GM23338 (cell line): ENCODE measurements at regions not wholly inside any gene's neighbourhood (a gene's known extent, or its start where the extent isn't known, plus 50 kb on each side); places are given as distances from the start of the nearest gene placed in this dataset.

ENCODE experiments used
- ATAC-seq: fragments of 200-7000 bp; cut with Tn5 transposase; 3 replicates; pipeline ENCODE4 v1.9.1; 2020
- DNase-seq: peaks from one replicate; pipeline ENCODE4 v3.0.0-alpha.2; 2015; ENCODE audit warnings: low spot score
- H2AFZ ChIP-seq: fragments of 200-600 bp; sonication (generic); 2 replicates; pipeline ENCODE4 v1.8.0; 2016; ENCODE audit warnings: antibody characterized with exemption, mild to moderate bottlenecking, moderate library complexity
- H3F3A ChIP-seq: fragments of 200-600 bp; sonication (generic); replicated peaks from 2 replicates; pipeline ENCODE4 v1.8.0; 2017; ENCODE audit warnings: antibody characterized with exemption, mixed run types, low read depth
- H3K27ac ChIP-seq: fragments of 200-600 bp; sonication (generic); 2 replicates; pipeline ENCODE4 v1.6.1; 2016; ENCODE audit warnings: low read depth
- H3K27me3 ChIP-seq: fragments of 200-600 bp; sonication (generic); 2 replicates; pipeline ENCODE4 v1.8.0; 2016; ENCODE audit warnings: mild to moderate bottlenecking, mixed run types, moderate library complexity; ENCODE audit not compliant: insufficient read depth
- H3K36me3 ChIP-seq: fragments of 200-600 bp; sonication (generic); 2 replicates; pipeline ENCODE4 v1.8.0; 2016; ENCODE audit warnings: mild to moderate bottlenecking; ENCODE audit not compliant: insufficient read depth
- H3K4me1 ChIP-seq: fragments of 200-600 bp; sonication (generic); 2 replicates; pipeline ENCODE4 v1.8.0; 2016; ENCODE audit warnings: mild to moderate bottlenecking, moderate library complexity; ENCODE audit not compliant: insufficient read depth
- H3K4me2 ChIP-seq: fragments of 200-600 bp; sonication (generic); 2 replicates; pipeline ENCODE4 v1.7.1; 2017; ENCODE audit warnings: mixed run types
- H3K4me3 ChIP-seq: fragments of 200-600 bp; sonication (generic); 2 replicates; pipeline ENCODE4 v1.6.1; 2016; ENCODE audit warnings: mixed run types
- H3K79me2 ChIP-seq: fragments of 200-600 bp; sonication (generic); replicated peaks from 2 replicates; pipeline ENCODE4 v1.8.0; 2017; ENCODE audit warnings: mild to moderate bottlenecking; ENCODE audit not compliant: insufficient read depth
- H3K9me2 ChIP-seq: fragments of 200-600 bp; sonication (generic); 2 replicates; pipeline ENCODE4 v1.8.0; 2017; ENCODE audit not compliant: insufficient read depth
- H4K20me1 ChIP-seq: fragments of 200-600 bp; sonication (generic); replicated peaks from 2 replicates; pipeline ENCODE4 v1.8.0; 2017; ENCODE audit warnings: mild to moderate bottlenecking; ENCODE audit not compliant: insufficient read depth
- H3K27ac Mint-ChIP-seq: 2 replicates; pipeline ENCODE4 v1.8.0; 2020; ENCODE audit warnings: inconsistent platforms, mild to moderate bottlenecking, moderate library complexity, mixed read lengths
- H3K27me3 Mint-ChIP-seq: 3 replicates; pipeline ENCODE4 v1.8.0; 2022; ENCODE audit warnings: low read depth, mild to moderate bottlenecking, moderate library complexity, mixed read lengths, inconsistent platforms; ENCODE audit not compliant: insufficient read depth, poor library complexity
- H3K36me3 Mint-ChIP-seq: 3 replicates; pipeline ENCODE4 v1.8.0; 2021; ENCODE audit warnings: low read depth, mild to moderate bottlenecking, inconsistent platforms, moderate library complexity, mixed read lengths
- H3K4me1 Mint-ChIP-seq: 3 replicates; pipeline ENCODE4 v1.8.0; 2020; ENCODE audit warnings: mild to moderate bottlenecking, inconsistent platforms, mixed read lengths
- H3K4me3 Mint-ChIP-seq: 3 replicates; pipeline ENCODE4 v1.8.0; 2021; ENCODE audit warnings: moderate library complexity, mild to moderate bottlenecking, inconsistent platforms, mixed read lengths
- H3K9me3 Mint-ChIP-seq: 3 replicates; pipeline ENCODE4 v1.8.0; 2020; ENCODE audit warnings: moderate library complexity, mild to moderate bottlenecking, inconsistent platforms, mixed read lengths
- CREB1 ChIP-seq: fragments of 250-450 bp; sonication (Bioruptor Pico); IDR thresholded peaks from 2 replicates; pipeline ENCODE4 v1.5.0; 2020; ENCODE audit warnings: low read depth, mild to moderate bottlenecking, moderate library complexity
- CTCF ChIP-seq, 2 experiments: fragments of 200-600 bp in 1 of 2; sonication (generic) in 1 of 2; conservative IDR thresholded peaks; 2 replicates each; pipeline versions ENCODE4 v1.5.1 to v1.6.1; 2016 to 2017; ENCODE audit warnings: antibody characterized with exemption in 2 of 2, low read depth in 2 of 2, mild to moderate bottlenecking in 2 of 2, moderate library complexity in 1 of 2
- ETS1 ChIP-seq: IDR thresholded peaks from 2 replicates; pipeline ENCODE4 v1.6.1; 2016; ENCODE audit warnings: antibody characterized with exemption
- EZH2 ChIP-seq: fragments of 200-600 bp; sonication (generic); IDR thresholded peaks from one replicate; pipeline ENCODE4 v1.8.0; 2017; ENCODE audit warnings: antibody characterized with exemption, mild to moderate bottlenecking, low read depth; ENCODE audit not compliant: unreplicated experiment
- EZH2phosphoT487 ChIP-seq: fragments of 200-600 bp; sonication (generic); IDR thresholded peaks from one replicate; pipeline ENCODE4 v1.8.1; 2018; ENCODE audit warnings: antibody characterized with exemption; ENCODE audit not compliant: unreplicated experiment
- JUNB ChIP-seq: IDR thresholded peaks from one replicate; pipeline ENCODE4 v1.6.1; 2016; ENCODE audit warnings: antibody characterized with exemption; ENCODE audit not compliant: unreplicated experiment
- NANOG ChIP-seq: IDR thresholded peaks from 2 replicates; pipeline ENCODE4 v1.6.1; 2016; ENCODE audit warnings: antibody characterized with exemption, borderline replicate concordance
- POLR2AphosphoS5 ChIP-seq: IDR thresholded peaks from 2 replicates; pipeline ENCODE4 v1.6.1; 2016; ENCODE audit warnings: antibody characterized with exemption, low read depth
- STAT1 ChIP-seq: IDR thresholded peaks from one replicate; pipeline ENCODE4 v1.6.1; 2016; ENCODE audit warnings: antibody characterized with exemption; ENCODE audit not compliant: unreplicated experiment
- ZNF114 ChIP-seq: fragments of 250-450 bp; sonication (Bioruptor Pico); IDR thresholded peaks from 2 replicates; pipeline ENCODE4 v1.5.0; 2020; ENCODE audit warnings: mild to moderate bottlenecking, moderate library complexity
- ZNF331 ChIP-seq: fragments of 250-450 bp; sonication (Bioruptor Pico); IDR thresholded peaks from 2 replicates; pipeline ENCODE4 v1.5.0; 2020; ENCODE audit warnings: low read depth, mild to moderate bottlenecking, moderate library complexity
- ZNF462 ChIP-seq: fragments of 250-450 bp; sonication (Bioruptor Pico); IDR thresholded peaks from 2 replicates; pipeline ENCODE4 v1.5.0; 2020; ENCODE audit warnings: mild to moderate bottlenecking, moderate library complexity

GRCh38 chr12:39037115-39037514, 131.7 kb upstream of the CPNE8 start:
- H2AFZ ChIP-seq: peak overlapping the region; percentile 3; the same call in 1 of the 2 replicates
- H4K20me1 ChIP-seq: no peaks in the 10 kb centered on the region
- Mint-ChIP-seq H3K36me3 (no peaks in the 10 kb centered on the region), H3K9me3 (no peaks in the 10 kb centered on the region), H3K4me3 (no peak overlapping the region), H3K27me3 (no peaks in the 10 kb centered on the region), H3K4me1 (no peaks in the 10 kb centered on the region), H3K27ac (no peak overlapping the region)
- H3K4me1 ChIP-seq: no peaks in the 10 kb centered on the region
- no peaks in the 10 kb centered on the region for H3K79me2 ChIP-seq
- no peaks in the 10 kb centered on the region for H3K9me2 ChIP-seq
- no peaks in the 10 kb centered on the region for H3K36me3 ChIP-seq
- H3K27ac ChIP-seq: no peak overlapping the region
- H3K4me2 ChIP-seq: no peak overlapping the region
- DNase-seq: no peak
- no peak for ATAC-seq
- no peaks in the 10 kb centered on the region for H3F3A ChIP-seq
- no peak overlapping the region for H3K4me3 ChIP-seq
- H3K27me3 ChIP-seq: no peaks in the 10 kb centered on the region
- TF ChIP-seq JUNB: no peak
- no peak for TF ChIP-seq ETS1
- TF ChIP-seq EZH2: no peak
- TF ChIP-seq EZH2phosphoT487: no peak
- TF ChIP-seq ZNF462 (CRISPR knock-in tag): no peak
- no peak for TF ChIP-seq NANOG
- no peak for TF ChIP-seq STAT1
- TF ChIP-seq POLR2AphosphoS5: no peak
- TF ChIP-seq ZNF331 (CRISPR knock-in tag): no peak
- no peak for TF ChIP-seq CREB1
- no peak for TF ChIP-seq ZNF114 (CRISPR knock-in tag)
- no peak for TF ChIP-seq CTCF (conservative IDR thresholded peaks at IDR 0.05; ENCODE audit: low read depth in 2 of 2)
